Right renal pelvis (tissue), 4 donors: ENCODE measurements at regions not wholly inside any gene's neighbourhood (a gene's known extent, or its start where the extent isn't known, plus 50 kb on each side); places are given as distances from the start of the nearest gene placed in this dataset.

Experiments
- DNase-seq, 4 donors: peaks; one replicate each; pipeline ENCODE4 v3.0.0-alpha.2; 2013; ENCODE audit warnings: low read depth in 4 of 4, low spot score in 3 of 4, missing footprints in 1 of 4

DNA sequence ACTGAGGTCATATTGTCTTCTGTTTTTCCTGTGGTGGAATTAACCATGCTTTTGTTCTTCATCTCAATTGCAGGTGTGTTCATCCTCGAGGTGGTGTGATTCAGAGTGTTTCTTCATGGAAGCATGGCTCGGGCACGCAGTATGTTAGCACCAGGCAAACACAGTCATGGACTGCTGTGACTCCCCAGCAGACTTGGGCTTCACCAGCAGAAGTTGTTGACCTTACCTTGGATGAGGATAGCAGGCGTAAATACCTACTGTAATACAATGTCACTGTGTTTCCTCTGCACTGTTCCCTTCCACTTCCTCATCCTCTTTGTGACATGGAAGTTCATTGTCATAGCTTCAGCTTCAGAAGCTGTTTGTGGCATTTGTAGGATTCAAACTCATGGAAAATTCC, 158.7 kb downstream of the HAUS1 start:
- DNase-seq: no peak

DNA sequence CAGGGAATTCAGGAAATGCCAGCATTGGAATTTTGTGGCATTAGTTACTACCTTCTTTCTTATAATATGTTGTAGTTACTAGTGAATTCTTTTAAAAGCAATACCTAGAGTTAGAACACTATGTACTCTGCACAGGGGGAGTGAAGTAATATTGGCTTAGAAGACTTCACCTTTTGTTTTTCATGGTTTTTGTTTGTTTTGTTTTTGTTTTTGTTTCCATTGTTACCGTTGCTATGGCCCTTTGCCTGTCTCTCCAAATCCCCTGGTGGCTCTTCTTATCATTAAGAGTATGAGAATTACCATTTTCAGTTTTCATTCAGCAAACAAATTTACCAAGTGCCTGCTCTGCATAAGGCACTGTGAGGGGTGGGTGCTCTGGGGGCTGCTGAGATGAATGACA, 160.1 kb downstream of the HAUS1 start:
- DNase-seq: no peak

DNA sequence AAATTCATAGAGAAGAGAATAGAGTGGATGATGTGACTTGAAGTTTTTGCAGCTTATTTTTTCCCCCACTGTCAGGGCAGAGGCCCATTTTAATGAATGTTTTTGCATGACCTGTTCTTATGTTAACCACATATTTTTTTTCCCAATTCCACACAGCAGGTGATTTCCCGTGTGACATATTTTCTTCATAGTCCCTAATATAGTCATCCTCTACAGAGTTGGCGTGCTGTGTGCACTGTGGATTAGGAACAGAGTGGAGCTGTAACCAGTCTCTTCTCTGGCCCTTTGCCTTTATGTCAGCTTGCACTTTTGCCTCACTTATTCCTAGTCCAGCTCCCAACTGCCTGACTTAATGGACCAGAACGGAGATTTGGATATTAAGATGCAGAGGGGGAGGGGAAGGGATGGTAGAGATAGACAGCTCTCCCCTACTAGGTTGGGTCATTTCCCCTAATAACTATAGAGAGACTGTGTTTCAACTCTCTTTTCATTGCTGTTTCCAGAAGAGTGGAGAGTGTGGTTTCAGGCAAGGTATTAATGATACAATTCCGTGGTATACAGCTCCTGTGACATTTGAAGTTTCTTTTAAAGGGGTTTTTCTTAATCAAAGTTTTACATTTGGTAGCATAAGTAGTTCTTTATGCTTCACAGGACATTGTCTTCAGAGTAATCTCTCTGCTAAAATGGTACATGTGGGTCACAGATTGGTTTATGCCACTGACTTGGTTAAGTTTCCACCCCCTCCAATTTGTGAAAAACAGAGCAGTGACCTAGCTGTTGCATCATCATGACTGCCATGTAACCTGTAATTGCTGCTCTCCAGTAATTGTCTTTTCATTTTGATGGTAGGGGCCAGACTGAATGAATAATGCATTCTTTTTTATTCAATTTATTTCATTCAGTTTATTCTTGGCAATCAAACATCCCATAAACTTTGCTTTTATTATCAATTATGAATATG, 161.3 kb downstream of the HAUS1 start:
- DNase-seq: no peak

DNA sequence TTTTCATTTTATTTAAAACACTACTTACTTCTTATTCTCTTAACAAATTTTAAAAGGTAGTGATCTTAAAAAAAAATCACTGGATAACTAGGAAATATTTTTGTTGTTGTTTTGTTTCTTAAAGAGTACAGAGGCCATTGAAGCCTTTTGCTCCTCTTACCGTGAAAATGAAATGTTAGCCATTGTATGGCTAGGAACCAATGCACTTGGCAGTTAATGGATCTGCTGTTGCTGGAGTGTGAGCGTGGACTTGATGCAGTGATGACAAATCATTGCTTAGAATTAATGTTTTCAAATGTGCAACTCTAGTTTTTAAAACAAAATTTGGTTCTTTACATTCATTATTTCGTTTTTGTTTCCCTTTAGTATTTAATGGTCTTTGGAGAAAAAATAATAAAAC, 162.3 kb downstream of the HAUS1 start:
- no peak for DNase-seq

DNA sequence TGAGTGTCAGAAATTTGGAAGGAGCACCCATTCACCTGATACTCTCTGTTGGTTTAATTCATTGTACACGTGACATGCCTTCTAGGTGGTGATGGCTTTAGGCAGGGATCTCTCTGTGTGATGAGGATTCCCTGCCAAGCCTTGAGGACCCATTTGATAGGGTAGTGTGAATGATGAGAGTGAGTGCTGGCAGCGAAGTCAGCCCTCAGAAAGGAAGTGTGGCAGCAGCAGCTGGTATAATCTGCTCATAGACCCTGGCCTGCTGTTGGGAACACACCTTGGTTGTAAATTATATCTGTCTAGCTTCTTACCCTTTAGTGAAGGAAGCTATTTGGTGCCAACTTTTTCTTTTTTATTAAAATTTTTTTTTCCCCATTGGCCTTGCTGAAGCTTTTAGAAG, 164.5 kb downstream of the HAUS1 start:
- no peak for DNase-seq

DNA sequence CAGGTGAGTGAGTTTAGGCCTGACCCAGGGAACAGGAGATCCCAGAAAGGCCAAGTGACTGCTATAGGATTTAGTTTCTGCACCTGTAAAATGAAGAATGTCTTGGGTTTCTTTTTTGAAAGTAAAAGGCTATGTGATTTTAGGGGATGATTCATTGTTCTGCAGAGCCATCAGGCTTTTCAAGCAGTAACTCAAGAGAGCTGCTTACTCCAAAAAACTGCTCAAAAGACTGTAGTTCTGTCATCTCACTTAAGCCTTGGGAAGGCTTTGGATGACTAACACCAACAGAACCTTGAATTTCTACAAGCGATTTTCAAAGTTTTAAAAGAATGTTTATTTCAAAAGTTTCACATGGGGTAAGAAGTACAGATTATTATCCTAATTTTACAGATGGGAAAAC, 165.1 kb downstream of the HAUS1 start:
- no peak for DNase-seq

DNA sequence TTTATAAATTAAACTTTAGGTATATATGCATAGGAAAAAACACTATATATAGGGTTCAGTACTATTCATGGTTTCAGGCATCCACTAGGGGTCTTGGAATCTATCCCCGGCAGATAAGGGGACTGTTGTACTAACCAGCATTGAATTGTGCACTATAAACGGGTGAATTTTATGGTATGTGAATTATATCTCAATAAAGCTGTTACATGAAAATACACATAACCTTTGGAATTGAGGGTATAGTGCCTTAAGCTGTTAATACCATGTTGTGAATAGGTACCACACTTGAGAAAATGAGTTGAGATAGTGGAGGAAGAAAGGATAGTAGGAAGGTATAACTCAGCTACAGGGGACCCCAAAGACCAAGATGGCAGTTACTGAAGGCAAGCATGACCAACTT, 167.3 kb downstream of the HAUS1 start:
- DNase-seq: no peak

DNA sequence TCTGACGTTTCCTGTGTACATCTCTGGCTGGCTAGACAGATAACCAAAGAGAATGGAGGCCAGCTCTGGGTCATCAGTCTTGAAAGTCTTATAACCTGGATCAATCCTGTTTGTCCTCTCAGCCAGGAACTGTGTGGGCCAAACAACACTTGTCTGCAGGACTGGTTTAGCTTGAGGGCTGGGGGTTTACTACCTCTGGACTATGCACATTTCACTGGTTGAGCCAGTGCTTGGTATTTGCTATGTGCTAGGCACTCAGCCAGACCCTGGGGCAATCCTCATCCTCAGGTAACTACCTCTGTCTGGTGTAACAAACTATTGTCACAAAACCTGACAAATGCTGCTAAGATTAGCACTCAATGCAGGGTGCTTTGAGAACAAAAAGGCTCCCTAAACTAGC, 169.7 kb downstream of the HAUS1 start:
- no peak for DNase-seq

DNA sequence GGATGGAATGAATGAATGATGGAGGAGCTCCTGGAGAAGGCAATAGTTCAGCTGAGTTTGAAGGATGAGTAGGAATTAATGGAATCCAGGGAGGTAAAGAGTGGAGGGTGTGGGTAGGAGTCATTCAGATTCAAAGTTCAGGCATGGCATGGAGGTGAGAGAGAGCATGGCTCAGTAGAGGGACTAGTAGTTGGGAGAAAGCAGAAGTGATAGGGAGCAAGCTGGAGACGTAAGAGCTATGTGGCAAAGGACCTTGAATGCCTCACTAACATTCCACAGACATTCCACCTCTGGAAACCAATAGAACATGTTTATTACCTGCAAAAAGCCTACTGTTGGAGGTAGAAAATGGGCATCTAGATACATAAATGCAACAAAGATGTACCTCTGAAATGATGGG, 170.1 kb downstream of the HAUS1 start:
- DNase-seq: no peak

DNA sequence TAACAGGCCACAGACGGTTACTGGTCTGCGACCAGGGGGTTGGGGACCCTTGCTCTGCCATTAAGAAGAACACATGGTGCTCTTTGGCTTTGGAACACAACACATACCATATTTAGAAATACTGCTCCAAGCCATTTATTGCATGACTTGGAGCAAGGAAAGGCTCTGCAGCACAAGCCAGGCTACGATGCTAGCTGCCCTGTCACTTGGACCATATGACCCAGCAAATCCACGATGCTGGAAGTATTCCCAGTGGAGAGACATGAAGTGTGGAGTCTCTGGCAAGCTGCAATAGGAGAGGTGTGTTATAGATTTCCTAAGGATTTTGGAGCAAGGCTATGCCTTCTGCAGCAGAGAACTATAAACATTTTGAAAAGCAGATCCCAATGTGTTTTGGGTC, 171.2 kb downstream of the HAUS1 start:
- no peak for DNase-seq

DNA sequence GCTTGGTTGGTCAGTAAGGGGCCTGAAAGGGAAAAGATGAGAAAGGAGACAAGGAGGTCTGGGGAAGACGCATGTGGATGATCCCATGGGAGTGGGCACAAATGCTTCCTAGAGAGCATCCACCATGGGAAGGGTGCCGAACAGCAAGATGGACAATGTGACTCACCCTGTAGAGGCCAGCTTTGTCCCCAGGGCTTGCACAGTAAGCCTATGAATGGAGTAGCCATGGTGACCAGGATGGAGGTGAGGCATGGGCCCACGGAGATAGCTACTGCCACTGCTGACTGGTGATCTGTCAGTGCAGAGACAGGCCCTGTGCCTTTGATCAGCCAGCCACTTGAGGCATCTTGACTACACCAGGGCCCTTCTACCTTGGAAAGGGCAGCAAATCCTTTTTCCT, 172.6 kb downstream of the HAUS1 start:
- DNase-seq: no peak

DNA sequence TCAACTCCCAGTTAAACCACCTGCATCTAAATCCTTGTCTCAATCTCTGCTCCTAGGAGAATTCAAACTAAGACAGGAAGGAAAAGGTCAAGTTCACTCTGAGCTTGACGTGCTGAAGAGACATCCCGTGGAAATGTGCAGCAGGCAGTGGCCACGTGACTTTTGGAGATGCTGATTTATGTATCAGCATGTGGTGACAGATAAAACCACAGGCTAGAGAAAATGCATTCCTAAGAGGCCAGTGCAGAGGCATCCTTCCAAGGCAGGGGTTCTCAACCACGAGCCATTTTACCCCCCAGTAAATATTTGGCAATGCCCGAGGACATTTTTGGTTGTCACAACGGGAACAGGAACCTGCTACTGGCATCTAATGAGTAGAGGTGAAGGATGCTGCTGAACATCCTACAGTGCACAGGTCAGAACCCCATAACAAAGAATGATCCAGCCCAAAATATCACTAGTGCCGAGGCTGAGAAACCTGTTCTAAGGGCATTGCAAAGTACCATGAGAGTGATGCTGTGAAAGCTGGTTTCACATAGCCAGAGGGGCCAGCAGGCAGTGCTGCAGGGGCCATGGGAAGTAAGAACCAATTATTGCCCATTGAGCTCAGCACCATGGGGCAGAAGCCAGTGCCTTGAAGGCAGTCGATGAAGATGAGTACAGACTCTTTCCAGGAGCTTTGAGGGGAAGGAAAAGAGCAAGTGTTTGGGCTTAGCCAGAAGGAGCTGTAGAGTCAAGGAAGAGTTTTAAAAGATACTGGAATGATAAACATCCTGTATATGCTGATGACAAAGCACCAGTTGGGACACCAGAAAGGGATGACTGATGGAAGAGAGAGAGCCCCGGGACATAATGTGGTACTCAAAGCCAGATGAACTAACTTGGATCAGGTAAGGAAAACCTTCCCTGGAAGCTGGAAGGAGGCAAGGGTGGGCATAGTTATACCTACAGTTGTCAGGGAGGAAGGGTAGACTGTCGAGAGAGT, 174.6 kb downstream of the HAUS1 start:
- DNase-seq: no peak

DNA sequence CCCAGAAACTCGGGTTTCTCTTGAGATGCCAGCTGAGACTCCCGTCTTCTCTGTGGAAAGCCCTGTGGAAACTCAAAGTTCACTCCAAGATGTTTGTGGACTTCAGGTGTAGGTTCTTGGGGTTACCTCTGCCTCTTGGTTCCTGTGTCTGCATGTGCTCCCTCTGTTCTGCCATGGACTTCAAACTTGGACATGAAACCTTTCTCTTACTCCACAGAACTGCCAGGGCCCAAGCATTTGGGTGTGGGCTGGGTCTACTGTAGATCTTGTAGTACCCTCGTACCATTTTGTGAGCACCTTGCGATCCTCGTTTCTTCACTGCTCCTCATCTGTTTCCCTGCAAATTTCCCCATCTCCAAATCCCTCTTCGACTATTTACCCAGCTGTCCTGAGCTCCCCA, 175.5 kb downstream of the HAUS1 start:
- DNase-seq: no peak

DNA sequence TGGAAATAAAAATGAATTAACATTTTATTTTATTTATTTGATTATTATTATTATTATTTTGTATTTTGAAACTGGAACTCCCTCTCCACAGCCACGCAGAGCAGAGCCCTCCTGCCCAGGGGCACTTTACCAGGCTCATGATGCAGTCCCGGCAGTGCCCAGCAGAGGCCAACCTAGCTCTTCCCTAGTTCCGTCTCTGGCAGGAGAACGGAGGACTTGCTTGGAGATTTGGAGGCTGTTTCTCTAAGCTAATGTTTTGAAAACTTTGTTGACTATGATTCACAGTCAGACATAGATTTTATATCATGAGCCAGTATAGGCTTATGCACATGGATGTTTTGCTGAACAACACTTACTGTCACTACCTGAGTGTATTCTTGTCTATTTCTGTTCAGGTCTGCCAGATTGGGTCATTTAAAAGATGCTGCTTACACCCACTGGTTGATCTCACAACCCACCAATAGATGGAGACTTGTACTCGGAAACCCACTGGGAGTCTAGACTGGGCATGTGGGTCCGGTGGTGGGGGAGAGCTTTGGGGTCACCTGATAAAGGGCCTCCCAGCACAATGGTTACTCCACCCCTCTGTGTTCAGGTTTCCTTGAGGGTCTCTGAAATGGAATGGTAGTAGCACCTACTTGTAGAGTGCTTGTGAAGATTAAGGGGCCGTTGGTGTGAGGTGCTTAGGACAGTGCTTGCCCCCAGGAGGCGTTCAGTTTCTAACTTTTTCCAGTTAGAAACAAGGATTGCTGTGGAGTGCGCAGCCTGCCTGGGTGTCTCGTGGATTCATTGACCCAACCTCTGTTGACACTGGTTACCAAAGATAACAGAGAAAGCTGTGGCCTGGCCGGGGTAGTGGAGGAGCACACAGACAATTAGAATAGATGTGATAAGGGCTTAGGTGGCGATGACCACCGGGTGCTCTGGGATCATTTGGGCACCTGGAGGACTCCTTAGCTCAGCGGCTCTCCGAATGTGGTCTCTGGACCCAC, 177.3 kb downstream of the HAUS1 start:
- DNase-seq: peak; percentile 43 to 62 (median 46)

DNA sequence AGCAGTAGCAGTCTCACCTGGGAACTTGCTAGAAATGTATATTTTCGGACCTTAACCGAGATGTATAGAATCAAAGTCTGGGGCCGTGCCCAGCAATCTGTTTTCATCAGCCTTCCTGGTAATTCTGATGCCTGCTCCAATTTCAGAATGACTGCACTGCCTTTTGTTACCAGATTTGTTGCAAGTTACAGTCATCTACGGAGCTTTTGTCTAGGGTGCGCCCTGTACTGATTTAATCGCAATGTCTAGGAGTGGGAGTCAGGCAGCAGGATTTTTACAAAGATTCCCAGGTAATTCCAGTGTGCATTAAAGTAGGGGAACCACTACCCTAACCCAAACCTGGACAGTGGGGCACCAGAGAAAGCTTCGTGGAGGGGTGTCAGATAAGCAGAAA, 178.0 kb downstream of the HAUS1 start:
- no peak for DNase-seq

DNA sequence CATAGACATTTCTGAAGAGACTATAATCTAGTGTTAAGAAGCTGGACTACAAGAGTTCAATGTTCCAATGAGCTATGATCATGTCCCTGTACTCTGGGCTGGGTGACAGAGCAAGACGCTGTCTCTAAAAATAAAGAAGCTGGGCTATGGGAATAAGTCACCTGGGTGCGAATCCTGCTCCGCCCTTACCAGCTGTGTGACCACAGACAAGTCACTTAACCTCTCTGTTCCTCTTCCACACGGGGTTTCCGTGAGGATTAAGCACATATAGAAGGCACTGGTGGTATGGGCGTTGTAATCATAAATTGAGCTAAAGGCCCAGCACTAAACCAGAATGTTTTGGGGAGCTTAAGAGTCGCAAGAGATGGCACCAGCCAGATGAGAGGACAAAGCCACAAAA, 178.5 kb downstream of the HAUS1 start:
- no peak for DNase-seq

DNA sequence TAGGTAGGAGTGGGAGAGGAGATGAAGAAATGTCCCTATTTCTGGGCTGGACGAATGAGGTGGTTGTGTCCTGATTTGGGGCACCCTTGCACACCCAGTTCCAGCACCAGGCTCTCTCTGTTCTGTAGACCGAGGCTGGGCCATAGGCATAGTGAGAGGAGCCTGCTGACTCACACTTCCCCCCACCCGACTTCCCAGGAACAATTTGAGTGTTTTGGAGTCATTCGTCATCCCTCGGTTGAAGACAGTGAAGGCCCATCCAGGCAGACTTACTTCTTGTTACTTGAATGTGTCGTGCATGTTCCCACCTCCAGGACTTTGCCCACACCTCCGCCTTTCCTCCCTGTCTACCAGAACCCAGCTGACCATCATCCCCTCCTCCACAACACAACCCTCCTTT, 179.1 kb downstream of the HAUS1 start:
- no peak for DNase-seq

DNA sequence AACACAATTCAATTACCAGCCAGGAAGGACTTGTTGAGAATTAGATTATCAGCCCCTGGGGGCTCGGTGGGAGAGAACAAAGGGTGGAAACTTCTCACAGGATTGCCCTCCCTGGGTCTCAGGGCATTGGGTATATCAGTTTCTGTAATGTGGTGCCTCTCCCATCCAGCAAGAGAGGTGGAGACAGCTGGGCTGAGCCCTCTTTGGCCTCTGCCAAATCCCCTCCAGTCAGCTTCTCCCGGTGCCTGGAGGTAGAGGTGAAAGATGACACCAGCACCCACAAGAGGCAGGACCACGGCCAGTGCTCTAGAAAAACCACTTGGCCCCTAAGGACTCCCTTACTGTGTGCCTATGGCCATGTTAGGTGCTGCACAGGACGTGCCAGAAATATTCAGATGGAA, 179.7 kb downstream of the HAUS1 start:
- DNase-seq: no peak

DNA sequence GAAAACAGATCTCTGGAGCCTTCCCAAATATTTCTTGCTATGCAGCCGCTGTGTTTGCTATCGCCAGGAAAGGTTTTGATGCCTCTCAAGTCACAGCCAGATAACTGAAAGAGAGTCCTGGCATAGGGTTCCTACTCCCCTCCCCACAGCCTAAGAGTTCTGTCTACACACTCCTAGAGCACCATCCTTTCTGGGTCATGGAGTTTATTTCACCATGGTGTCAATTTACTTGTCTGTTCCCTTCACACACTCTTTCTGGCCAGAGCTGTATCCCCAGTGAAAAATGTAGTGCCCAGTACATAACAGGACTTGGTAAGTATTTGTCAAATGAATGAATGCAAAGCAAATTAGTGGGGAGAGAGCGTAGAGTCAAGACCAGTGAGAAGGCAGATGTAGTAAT, 185.3 kb downstream of the HAUS1 start:
- DNase-seq: no peak

DNA sequence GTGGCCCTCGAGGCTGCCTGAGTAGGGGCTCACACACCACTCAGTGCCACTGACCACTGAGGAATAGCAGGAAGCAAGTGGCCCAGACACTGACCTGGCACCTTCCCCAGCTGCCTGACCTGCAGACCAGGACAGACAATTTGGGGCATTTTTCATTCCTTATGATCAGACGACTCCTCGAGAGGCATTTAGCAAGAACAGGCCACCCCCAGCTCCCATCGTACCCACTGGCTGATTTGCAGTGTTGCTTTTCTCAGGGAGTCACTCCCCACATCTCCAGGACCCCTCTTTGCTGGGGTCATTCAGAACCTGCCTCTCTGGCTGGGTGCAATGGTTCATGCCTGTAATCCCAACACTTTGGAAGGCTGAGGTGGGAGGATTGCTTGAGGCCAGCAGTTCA, 185.7 kb downstream of the HAUS1 start:
- no peak for DNase-seq
